SK-N-SH (cell line): ENCODE measurements at regions not wholly inside any gene's neighbourhood (a gene's known extent, or its start where the extent isn't known, plus 50 kb on each side); places are given as distances from the start of the nearest gene placed in this dataset.

Experiments used
- CTCF ChIA-PET: fragments of 300-600, 350-600 bp; formaldehyde crosslinking; extraction: SDS; loops from one replicate; lab custom pipeline; 2021; lab: Yijun Ruan, JAX
- POLR2A ChIA-PET: fragments of 350-600 bp; sonication (Branson Sonifier 250); formaldehyde crosslinking; extraction: SDS; loops from one replicate; lab custom pipeline; 2020; ENCODE audit warnings: antibody characterized with exemption, inconsistent platforms; lab: Yijun Ruan, JAX
- DNase-seq: peaks from one replicate; pipeline ENCODE4 v3.0.0; 2012
- H2AFZ ChIP-seq: fragments of 200-600 bp; sonication (generic); 2 replicates; pipeline ENCODE4 v1.8.1; 2016; ENCODE audit warnings: antibody characterized with exemption, mild to moderate bottlenecking, low read depth
- H3F3A ChIP-seq: fragments of 200-600 bp; sonication (generic); replicated peaks from 2 replicates; pipeline ENCODE3; 2016; ENCODE audit warnings: antibody characterized with exemption, mild to moderate bottlenecking; ENCODE audit not compliant: insufficient read depth
- H3K27ac ChIP-seq, 2 experiments: fragments of 200-500 bp in 1 of 2; fragments of 200-600 bp in 1 of 2; sonication (Bioruptor generic) in 1 of 2; sonication (generic), shearing (Covaris generic) in 1 of 2; 2 replicates each; pipeline versions ENCODE4 v1.5.1 to v1.6.1; 2014 to 2016; ENCODE audit warnings: low read depth in 2 of 2, inconsistent platforms in 1 of 2, low read length in 1 of 2, mild to moderate bottlenecking in 1 of 2, mixed read lengths in 1 of 2
- H3K27me3 ChIP-seq: fragments of 200-600 bp; sonication (generic), shearing (Covaris generic); 2 replicates; pipeline ENCODE4 v1.6.1; 2016; ENCODE audit warnings: mixed run types; ENCODE audit not compliant: insufficient read depth
- H3K36me3 ChIP-seq, 2 experiments: fragments of 200-500 bp in 1 of 2; fragments of 200-600 bp in 1 of 2; sonication (Bioruptor generic) in 1 of 2; sonication (generic) in 1 of 2; replicated peaks in 1 of 2; 2 replicates each; pipeline versions ENCODE3 to v1.5.1; 2014 to 2016; ENCODE audit warnings: low read length in 1 of 2, mild to moderate bottlenecking in 1 of 2; ENCODE audit not compliant: insufficient read depth in 2 of 2, control insufficient read depth in 1 of 2
- H3K4me1 ChIP-seq, 2 experiments: fragments of 200-500 bp in 1 of 2; fragments of 200-600 bp in 1 of 2; sonication (Bioruptor generic) in 1 of 2; sonication (generic), shearing (Covaris generic) in 1 of 2; 2 replicates each; pipeline versions ENCODE4 v1.5.1 to v1.6.1; 2014 to 2016; ENCODE audit warnings: low read depth in 1 of 2, low read length in 1 of 2, mixed run types in 1 of 2; ENCODE audit not compliant: insufficient read depth in 2 of 2, control insufficient read depth in 1 of 2
- H3K4me2 ChIP-seq: fragments of 200-600 bp; sonication (generic), shearing (Covaris generic); 2 replicates; pipeline ENCODE4 v1.6.1; 2017; ENCODE audit warnings: mixed run types
- H3K4me3 ChIP-seq, 2 experiments: fragments of 200-500 bp in 1 of 2; fragments of 200-600 bp in 1 of 2; sonication (Bioruptor generic) in 1 of 2; sonication (generic), shearing (Covaris generic) in 1 of 2; 2 replicates each; pipeline versions ENCODE4 v1.5.1 to v1.8.1; 2014 to 2016; ENCODE audit warnings: low read depth in 2 of 2, inconsistent platforms in 1 of 2, low read length in 1 of 2, mild to moderate bottlenecking in 1 of 2, mixed read lengths in 1 of 2, moderate library complexity in 1 of 2
- H3K79me2 ChIP-seq: fragments of 200-600 bp; sonication (generic); 2 replicates; pipeline ENCODE4 v1.8.1; 2017; ENCODE audit warnings: mild to moderate bottlenecking; ENCODE audit not compliant: insufficient read depth
- H3K9ac ChIP-seq: fragments of 200-600 bp; sonication (generic); 2 replicates; pipeline ENCODE4 v1.6.1; 2017; ENCODE audit warnings: mixed run types
- H3K9me2 ChIP-seq: fragments of 200-600 bp; sonication (generic); 2 replicates; pipeline ENCODE4 v1.6.1; 2017; ENCODE audit warnings: mixed run types
- H3K9me3 ChIP-seq: fragments of 200-600 bp; sonication (generic); 2 replicates; pipeline ENCODE4 v1.6.1; 2017; ENCODE audit warnings: mixed run types, mild to moderate bottlenecking, moderate library complexity
- H4K20me1 ChIP-seq: fragments of 200-600 bp; sonication (generic); 2 replicates; pipeline ENCODE4 v1.6.1; 2017; ENCODE audit warnings: mild to moderate bottlenecking, mixed run types; ENCODE audit not compliant: insufficient read depth
- ELF1 ChIP-seq: IDR thresholded peaks from 2 replicates; pipeline ENCODE4 v1.4.0; 2012
- EP300 ChIP-seq, 2 experiments: IDR thresholded peaks; 2 replicates each; pipeline versions ENCODE4 v1.4.0 to v1.6.1; 2012; ENCODE audit warnings: borderline replicate concordance in 1 of 2, low read depth in 1 of 2, low read length in 1 of 2
- EZH2phosphoT487 ChIP-seq: fragments of 200-600 bp; sonication (generic); IDR thresholded peaks from 2 replicates; pipeline ENCODE4 v1.6.1; 2017; ENCODE audit warnings: low read depth, mixed run types, mild to moderate bottlenecking, antibody characterized with exemption, moderate library complexity, borderline replicate concordance
- FOSL2 ChIP-seq: IDR thresholded peaks from 2 replicates; pipeline ENCODE4 v1.4.0; 2012; ENCODE audit warnings: low read depth, mild to moderate bottlenecking, moderate library complexity, borderline replicate concordance
- FOXJ3 ChIP-seq: sonication (generic); formaldehyde crosslinking; IDR thresholded peaks from 2 replicates; pipeline ENCODE4 v1.5.1; 2020; ENCODE audit warnings: mild to moderate bottlenecking, missing genetic modification reagents
- FOXM1 ChIP-seq: IDR thresholded peaks from 2 replicates; pipeline ENCODE4 v1.4.0; 2012; ENCODE audit warnings: low read depth, mild to moderate bottlenecking
- GATA2 ChIP-seq: sonication (generic); formaldehyde crosslinking; IDR thresholded peaks from 2 replicates; pipeline ENCODE4 v1.5.0; 2020; ENCODE audit warnings: mild to moderate bottlenecking, missing genetic modification reagents
- MEF2A ChIP-seq: IDR thresholded peaks from 2 replicates; pipeline ENCODE4 v1.4.0; 2012; ENCODE audit warnings: low read depth, borderline replicate concordance
- MXI1 ChIP-seq: IDR thresholded peaks from 2 replicates; pipeline ENCODE4 v1.6.1; 2012; ENCODE audit warnings: mild to moderate bottlenecking, low read depth, low read length, improper control_type of control experiment
- NFIC ChIP-seq: IDR thresholded peaks from 2 replicates; pipeline ENCODE4 v1.4.0; 2012; ENCODE audit warnings: borderline replicate concordance
- RAD21 ChIP-seq: IDR thresholded peaks from 2 replicates; pipeline ENCODE4 v1.6.1; 2012; ENCODE audit warnings: mild to moderate bottlenecking, low read length
- RCOR1 ChIP-seq: fragments of 150-350 bp; IDR thresholded peaks from 2 replicates; pipeline ENCODE4 v1.6.1; 2017; ENCODE audit warnings: antibody characterized with exemption, low read length
- RFX5 ChIP-seq: IDR thresholded peaks from 2 replicates; pipeline ENCODE4 v1.6.1; 2012; ENCODE audit warnings: mild to moderate bottlenecking, improper control_type of control experiment, low read length
- RXRA ChIP-seq: IDR thresholded peaks from 2 replicates; pipeline ENCODE4 v1.4.0; 2012; ENCODE audit warnings: low read depth, mild to moderate bottlenecking, borderline replicate concordance
- SIN3A ChIP-seq: IDR thresholded peaks from 2 replicates; pipeline ENCODE4 v1.6.1; 2012; ENCODE audit warnings: low read depth, mild to moderate bottlenecking, low read length, moderate library complexity, borderline replicate concordance
- WGBS: methylation state at CpG from one replicate; pipeline ENCODE4 v1.1.6; 2017; ENCODE audit warnings: low lambda C conversion rate; 5-methylcytosine and 5-hydroxymethylcytosine counted together
- TF ChIP-seq, protein P1 (sequence below): IDR thresholded peaks from 2 replicates; pipeline ENCODE4 v1.6.1; 2012; ENCODE audit warnings: mild to moderate bottlenecking, low read depth, low read length, moderate library complexity
- TF ChIP-seq, protein P2 (sequence below): IDR thresholded peaks from 2 replicates; pipeline ENCODE4 v1.4.0; 2012; ENCODE audit warnings: low read depth, borderline replicate concordance
- TF ChIP-seq, protein P3 (sequence below): IDR thresholded peaks from 2 replicates; pipeline ENCODE4 v1.4.0; 2012; ENCODE audit warnings: low read depth, borderline replicate concordance
- TF ChIP-seq, protein P4 (sequence below): fragments of 150-350 bp; IDR thresholded peaks from 2 replicates; pipeline ENCODE4 v1.6.1; 2016; ENCODE audit warnings: mild to moderate bottlenecking, low read depth, low read length

DNA sequence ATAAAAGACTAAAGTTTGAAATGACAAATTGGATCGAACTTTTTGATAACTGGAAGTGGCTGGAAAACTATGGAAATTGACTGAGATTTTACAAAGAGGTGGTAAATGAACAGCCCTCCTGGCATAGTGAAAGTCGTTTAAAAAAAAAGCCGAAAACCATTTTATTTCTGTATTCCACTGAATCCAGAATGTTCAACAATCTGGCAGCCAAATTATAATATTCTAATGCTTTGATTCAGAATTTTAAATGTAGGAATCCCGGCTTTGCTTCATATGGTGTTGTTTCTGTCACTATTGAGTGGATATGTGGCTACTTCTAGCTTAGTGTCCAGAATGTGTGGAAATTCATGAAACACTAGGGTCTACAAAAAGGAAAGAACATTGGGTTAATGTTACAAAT is 208.9 kb upstream of the DCBLD2 start:
- ChIA-PET CTCF (no interaction called here), POLR2A (no interaction called here)
- Histone ChIP-seq H3K9me3 (no peaks in the 10 kb centered on the region), H3K9me2 (no peaks in the 10 kb centered on the region), H3K27ac (no peak overlapping the region), H3K79me2 (no peaks in the 10 kb centered on the region), H3K4me2 (no peak overlapping the region), H3K4me3 (no peak overlapping the region), H2AFZ (no peak overlapping the region), H3K36me3 (no peaks in the 10 kb centered on the region), H3F3A (no peaks in the 10 kb centered on the region), H3K4me1 (no peaks in the 10 kb centered on the region; a peak in 1 of 4 replicates), H4K20me1 (no peaks in the 10 kb centered on the region), H3K9ac (no peak overlapping the region), H3K27me3 (no peaks in the 10 kb centered on the region)
- WGBS, result 42% methylated on average over 4 of the region's 4 CpGs
- no peak for DNase-seq
- TF ChIP-seq RCOR1 (no peak), EZH2phosphoT487 (no peak), MXI1 (no peak), RXRA (no peak), RAD21 (no peak), SIN3A (no peak), MEF2A (no peak), FOXM1 (no peak), RFX5 (no peak), FOXJ3 (CRISPR knock-in tag) (no peak), GATA2 (CRISPR knock-in tag) (no peak), FOSL2 (no peak), NFIC (no peak), EP300 (IDR thresholded peaks at IDR 0.05; ENCODE audit: borderline replicate concordance in 1 of 2, low read depth in 1 of 2, low read length in 1 of 2) (no peak), ELF1 (no peak)
- TF ChIP-seq, protein P1, sequence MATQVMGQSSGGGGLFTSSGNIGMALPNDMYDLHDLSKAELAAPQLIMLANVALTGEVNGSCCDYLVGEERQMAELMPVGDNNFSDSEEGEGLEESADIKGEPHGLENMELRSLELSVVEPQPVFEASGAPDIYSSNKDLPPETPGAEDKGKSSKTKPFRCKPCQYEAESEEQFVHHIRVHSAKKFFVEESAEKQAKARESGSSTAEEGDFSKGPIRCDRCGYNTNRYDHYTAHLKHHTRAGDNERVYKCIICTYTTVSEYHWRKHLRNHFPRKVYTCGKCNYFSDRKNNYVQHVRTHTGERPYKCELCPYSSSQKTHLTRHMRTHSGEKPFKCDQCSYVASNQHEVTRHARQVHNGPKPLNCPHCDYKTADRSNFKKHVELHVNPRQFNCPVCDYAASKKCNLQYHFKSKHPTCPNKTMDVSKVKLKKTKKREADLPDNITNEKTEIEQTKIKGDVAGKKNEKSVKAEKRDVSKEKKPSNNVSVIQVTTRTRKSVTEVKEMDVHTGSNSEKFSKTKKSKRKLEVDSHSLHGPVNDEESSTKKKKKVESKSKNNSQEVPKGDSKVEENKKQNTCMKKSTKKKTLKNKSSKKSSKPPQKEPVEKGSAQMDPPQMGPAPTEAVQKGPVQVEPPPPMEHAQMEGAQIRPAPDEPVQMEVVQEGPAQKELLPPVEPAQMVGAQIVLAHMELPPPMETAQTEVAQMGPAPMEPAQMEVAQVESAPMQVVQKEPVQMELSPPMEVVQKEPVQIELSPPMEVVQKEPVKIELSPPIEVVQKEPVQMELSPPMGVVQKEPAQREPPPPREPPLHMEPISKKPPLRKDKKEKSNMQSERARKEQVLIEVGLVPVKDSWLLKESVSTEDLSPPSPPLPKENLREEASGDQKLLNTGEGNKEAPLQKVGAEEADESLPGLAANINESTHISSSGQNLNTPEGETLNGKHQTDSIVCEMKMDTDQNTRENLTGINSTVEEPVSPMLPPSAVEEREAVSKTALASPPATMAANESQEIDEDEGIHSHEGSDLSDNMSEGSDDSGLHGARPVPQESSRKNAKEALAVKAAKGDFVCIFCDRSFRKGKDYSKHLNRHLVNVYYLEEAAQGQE, result no peak
- TF ChIP-seq, protein P2, sequence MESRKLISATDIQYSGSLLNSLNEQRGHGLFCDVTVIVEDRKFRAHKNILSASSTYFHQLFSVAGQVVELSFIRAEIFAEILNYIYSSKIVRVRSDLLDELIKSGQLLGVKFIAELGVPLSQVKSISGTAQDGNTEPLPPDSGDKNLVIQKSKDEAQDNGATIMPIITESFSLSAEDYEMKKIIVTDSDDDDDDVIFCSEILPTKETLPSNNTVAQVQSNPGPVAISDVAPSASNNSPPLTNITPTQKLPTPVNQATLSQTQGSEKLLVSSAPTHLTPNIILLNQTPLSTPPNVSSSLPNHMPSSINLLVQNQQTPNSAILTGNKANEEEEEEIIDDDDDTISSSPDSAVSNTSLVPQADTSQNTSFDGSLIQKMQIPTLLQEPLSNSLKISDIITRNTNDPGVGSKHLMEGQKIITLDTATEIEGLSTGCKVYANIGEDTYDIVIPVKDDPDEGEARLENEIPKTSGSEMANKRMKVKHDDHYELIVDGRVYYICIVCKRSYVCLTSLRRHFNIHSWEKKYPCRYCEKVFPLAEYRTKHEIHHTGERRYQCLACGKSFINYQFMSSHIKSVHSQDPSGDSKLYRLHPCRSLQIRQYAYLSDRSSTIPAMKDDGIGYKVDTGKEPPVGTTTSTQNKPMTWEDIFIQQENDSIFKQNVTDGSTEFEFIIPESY, result no peak
- TF ChIP-seq, protein P3, sequence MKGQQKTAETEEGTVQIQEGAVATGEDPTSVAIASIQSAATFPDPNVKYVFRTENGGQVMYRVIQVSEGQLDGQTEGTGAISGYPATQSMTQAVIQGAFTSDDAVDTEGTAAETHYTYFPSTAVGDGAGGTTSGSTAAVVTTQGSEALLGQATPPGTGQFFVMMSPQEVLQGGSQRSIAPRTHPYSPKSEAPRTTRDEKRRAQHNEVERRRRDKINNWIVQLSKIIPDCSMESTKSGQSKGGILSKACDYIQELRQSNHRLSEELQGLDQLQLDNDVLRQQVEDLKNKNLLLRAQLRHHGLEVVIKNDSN, result no peak
- TF ChIP-seq, protein P4, sequence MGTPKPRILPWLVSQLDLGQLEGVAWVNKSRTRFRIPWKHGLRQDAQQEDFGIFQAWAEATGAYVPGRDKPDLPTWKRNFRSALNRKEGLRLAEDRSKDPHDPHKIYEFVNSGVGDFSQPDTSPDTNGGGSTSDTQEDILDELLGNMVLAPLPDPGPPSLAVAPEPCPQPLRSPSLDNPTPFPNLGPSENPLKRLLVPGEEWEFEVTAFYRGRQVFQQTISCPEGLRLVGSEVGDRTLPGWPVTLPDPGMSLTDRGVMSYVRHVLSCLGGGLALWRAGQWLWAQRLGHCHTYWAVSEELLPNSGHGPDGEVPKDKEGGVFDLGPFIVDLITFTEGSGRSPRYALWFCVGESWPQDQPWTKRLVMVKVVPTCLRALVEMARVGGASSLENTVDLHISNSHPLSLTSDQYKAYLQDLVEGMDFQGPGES, result no peak
